ENCODE measurements at regions not wholly inside any gene's neighbourhood (a gene's known extent, or its start where the extent isn't known, plus 50 kb on each side); places are given as distances from the start of the nearest gene placed in this dataset.

GRCh38 chr20:18886756-18887155 lies 73.2 kb downstream of the SCP2D1 start:
- H3K27ac Mint-ChIP-seq = no peak overlapping the region
- H3K9me3 Mint-ChIP-seq = peaks cover 14% of the 10 kb centered on the region
- ATAC-seq = no peak

More at GRCh38 chr20:18886756-18887155, 73.2 kb downstream of the SCP2D1 start:
- ChIA-PET CTCF (no interaction called here), POLR2A (no interaction called here)
- no peak for TF ChIP-seq ZNF532 (CRISPR knock-in tag; IDR thresholded peaks at IDR 0.05; ENCODE audit: borderline replicate concordance)
- no peak for TF ChIP-seq JAZF1 (CRISPR knock-in tag; IDR thresholded peaks at IDR 0.05)
- no peak for TF ChIP-seq ARID4B (CRISPR knock-in tag; IDR thresholded peaks at IDR 0.05; ENCODE audit: borderline replicate concordance)
- no peak for TF ChIP-seq ZNF512 (CRISPR knock-in tag; IDR thresholded peaks at IDR 0.05; ENCODE audit: borderline replicate concordance)
- no peak for TF ChIP-seq HMGXB4 (CRISPR knock-in tag; IDR thresholded peaks at IDR 0.05)
- no peak for TF ChIP-seq EMX1 (CRISPR knock-in tag; IDR thresholded peaks at IDR 0.05)
- no peak for TF ChIP-seq SMAD3 (CRISPR knock-in tag; IDR thresholded peaks at IDR 0.05; ENCODE audit: borderline replicate concordance)
- no peak for TF ChIP-seq FOXK1 (CRISPR knock-in tag; IDR thresholded peaks at IDR 0.05)
- TF ChIP-seq TP53 (CRISPR knock-in tag; IDR thresholded peaks at IDR 0.05) = no peak
- TF ChIP-seq MXD4 (CRISPR knock-in tag; IDR thresholded peaks at IDR 0.05; ENCODE audit: borderline replicate concordance) = no peak
- no peak for TF ChIP-seq ZSCAN18 (CRISPR knock-in tag; IDR thresholded peaks at IDR 0.05)
- TF ChIP-seq NR3C1 (CRISPR knock-in tag; conservative IDR thresholded peaks at IDR 0.05; ENCODE audit: low read depth) = no peak
- no peak for TF ChIP-seq ZNF263 (CRISPR knock-in tag; IDR thresholded peaks at IDR 0.05; ENCODE audit: low read depth)
- no peak for TF ChIP-seq NR1H2 (CRISPR knock-in tag; IDR thresholded peaks at IDR 0.05)
- TF ChIP-seq MAX (CRISPR knock-in tag; IDR thresholded peaks at IDR 0.05) = no peak
- no peak for TF ChIP-seq E2F1 (CRISPR knock-in tag; IDR thresholded peaks at IDR 0.05)
- no peak for TF ChIP-seq CREB1 (CRISPR knock-in tag; IDR thresholded peaks at IDR 0.05)
- TF ChIP-seq ATF3 (CRISPR knock-in tag; conservative IDR thresholded peaks at IDR 0.05) = no peak
- TF ChIP-seq FOXP1 (CRISPR knock-in tag; IDR thresholded peaks at IDR 0.05; ENCODE audit: borderline replicate concordance) = no peak
- TF ChIP-seq E2F5 (CRISPR knock-in tag; IDR thresholded peaks at IDR 0.05) = no peak
- H3K4me1 Mint-ChIP-seq = no peaks in the 10 kb centered on the region
- no peak for DNase-seq (ENCODE audit: low spot score)
- H3K36me3 Mint-ChIP-seq = no peaks in the 10 kb centered on the region
- H3K4me3 Mint-ChIP-seq = no peak overlapping the region
- peaks cover 3% of the 10 kb centered on the region for H3K27me3 Mint-ChIP-seq (ENCODE audit: low read depth)

All from WTC11 (cell line).